A673 (cell line): ENCODE measurements at regions not wholly inside any gene's neighbourhood (a gene's known extent, or its start where the extent isn't known, plus 50 kb on each side); places are given as distances from the start of the nearest gene placed in this dataset.

Source experiments
- EZH2 ChIP-seq: fragments of 200-600 bp; sonication (generic); IDR thresholded peaks from 2 replicates; pipeline ENCODE4 v1.6.1; 2017; ENCODE audit warnings: borderline replicate concordance, low read depth, mild to moderate bottlenecking, mixed read lengths, antibody characterized with exemption, low read length; ENCODE audit not compliant: poor library complexity, severe bottlenecking
- TF ChIP-seq, protein P1 (sequence below): fragments of 300-800, 200-600 bp; sonication (generic); conservative IDR thresholded peaks from 2 replicates; pipeline ENCODE4 v1.5.1; 2017; ENCODE audit warnings: low read depth, mild to moderate bottlenecking, antibody characterized with exemption, low read length, moderate library complexity, mixed read lengths

DNA sequence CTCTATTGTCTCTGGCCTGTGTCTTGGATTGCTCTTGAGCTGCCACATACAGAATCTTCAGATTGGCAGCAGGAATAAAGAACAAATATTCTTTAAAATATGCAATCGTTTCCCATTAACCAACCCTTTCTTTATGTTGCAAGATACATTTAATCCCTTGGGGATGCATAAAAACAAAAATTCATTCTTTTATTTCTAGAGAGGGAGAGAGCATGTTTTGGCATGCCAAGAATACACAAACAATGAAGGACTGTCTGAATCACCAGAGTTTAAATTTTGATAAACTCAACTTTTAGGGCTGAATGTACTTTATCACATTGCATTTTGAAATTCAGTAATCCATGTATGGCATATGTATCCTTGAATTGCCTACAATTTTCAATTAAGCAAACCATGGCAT is 154.3 kb upstream of the SEMA3D start:
- no peak for TF ChIP-seq EZH2
- TF ChIP-seq, protein P1, sequence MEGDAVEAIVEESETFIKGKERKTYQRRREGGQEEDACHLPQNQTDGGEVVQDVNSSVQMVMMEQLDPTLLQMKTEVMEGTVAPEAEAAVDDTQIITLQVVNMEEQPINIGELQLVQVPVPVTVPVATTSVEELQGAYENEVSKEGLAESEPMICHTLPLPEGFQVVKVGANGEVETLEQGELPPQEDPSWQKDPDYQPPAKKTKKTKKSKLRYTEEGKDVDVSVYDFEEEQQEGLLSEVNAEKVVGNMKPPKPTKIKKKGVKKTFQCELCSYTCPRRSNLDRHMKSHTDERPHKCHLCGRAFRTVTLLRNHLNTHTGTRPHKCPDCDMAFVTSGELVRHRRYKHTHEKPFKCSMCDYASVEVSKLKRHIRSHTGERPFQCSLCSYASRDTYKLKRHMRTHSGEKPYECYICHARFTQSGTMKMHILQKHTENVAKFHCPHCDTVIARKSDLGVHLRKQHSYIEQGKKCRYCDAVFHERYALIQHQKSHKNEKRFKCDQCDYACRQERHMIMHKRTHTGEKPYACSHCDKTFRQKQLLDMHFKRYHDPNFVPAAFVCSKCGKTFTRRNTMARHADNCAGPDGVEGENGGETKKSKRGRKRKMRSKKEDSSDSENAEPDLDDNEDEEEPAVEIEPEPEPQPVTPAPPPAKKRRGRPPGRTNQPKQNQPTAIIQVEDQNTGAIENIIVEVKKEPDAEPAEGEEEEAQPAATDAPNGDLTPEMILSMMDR = no peak
